ENCODE measurements at regions not wholly inside any gene's neighbourhood (a gene's known extent, or its start where the extent isn't known, plus 50 kb on each side); places are given as distances from the start of the nearest gene placed in this dataset.

- DNase-seq, result no peak
Observed at GRCh38 chr14:100674897-100675619, 51.6 kb upstream of the DLK1 start.

DNA sequence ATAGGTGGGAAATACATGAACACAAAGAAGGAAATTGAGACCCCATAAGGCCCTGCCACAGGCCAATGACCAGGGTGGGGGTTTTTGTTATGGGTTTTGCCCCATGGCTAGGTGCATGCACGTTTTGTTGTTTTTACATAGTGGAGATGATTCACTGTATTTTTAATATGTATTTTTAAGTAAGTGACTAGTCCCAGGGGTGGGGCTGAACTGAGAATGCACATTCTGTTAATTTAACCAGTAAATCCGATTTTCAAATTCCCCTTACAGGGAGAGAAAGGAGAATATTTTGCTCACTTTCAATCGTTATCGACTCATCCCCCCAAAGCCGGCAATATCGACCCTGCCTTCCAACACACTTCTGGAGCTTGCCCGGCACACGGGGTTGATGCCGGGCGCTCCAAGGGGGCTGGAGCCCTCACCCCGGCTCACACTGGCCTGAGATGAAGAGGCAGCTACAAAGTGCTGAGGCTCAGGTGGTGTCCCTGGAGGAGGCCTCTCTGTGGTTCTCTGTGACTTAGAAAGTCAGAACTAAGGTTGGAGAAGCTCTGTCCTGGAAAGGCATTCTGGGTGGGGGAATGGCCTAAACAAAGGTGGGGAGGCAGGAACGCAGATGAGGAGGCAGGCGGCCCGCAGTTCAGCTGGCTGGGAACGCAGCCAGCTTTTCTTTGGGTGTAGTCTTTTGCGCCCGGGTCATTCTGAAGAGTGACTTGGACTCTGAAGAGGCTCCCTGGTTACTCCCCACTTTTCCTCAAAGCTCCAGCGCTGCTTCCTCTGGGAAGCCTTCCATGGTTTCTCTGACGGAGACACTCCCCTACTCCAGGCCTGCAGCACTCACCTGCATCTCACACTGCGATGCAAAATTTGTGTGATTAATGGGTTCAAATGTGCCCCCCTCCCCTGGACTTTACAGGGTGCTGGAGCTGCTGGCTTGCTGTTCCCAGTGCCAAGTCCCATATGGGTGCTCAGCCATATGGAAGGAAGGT is 50.7 kb upstream of the DLK1 start:
- peak; percentile 10 for DNase-seq
